GM23248 (cell line): ENCODE measurements at regions not wholly inside any gene's neighbourhood (a gene's known extent, or its start where the extent isn't known, plus 50 kb on each side); places are given as distances from the start of the nearest gene placed in this dataset.
"Not testable (repeated sequence)": the region's sequence is repeated elsewhere in the genome, so short reads cannot be mapped to it uniquely, and the experiment has no call there.

Experiments
- EZH2 ChIP-seq: fragments of 200-600 bp; sonication (generic); IDR thresholded peaks from 2 replicates; pipeline ENCODE4 v1.6.1; 2018; ENCODE audit warnings: antibody characterized with exemption, mild to moderate bottlenecking; ENCODE audit not compliant: insufficient read depth, poor library complexity, severe bottlenecking
- EZH2phosphoT487 ChIP-seq: fragments of 200-600 bp; sonication (generic); IDR thresholded peaks from 2 replicates; pipeline ENCODE4 v1.6.1; 2018; ENCODE audit warnings: antibody characterized with exemption, moderate library complexity, mild to moderate bottlenecking, low read depth; ENCODE audit not compliant: insufficient read depth

DNA sequence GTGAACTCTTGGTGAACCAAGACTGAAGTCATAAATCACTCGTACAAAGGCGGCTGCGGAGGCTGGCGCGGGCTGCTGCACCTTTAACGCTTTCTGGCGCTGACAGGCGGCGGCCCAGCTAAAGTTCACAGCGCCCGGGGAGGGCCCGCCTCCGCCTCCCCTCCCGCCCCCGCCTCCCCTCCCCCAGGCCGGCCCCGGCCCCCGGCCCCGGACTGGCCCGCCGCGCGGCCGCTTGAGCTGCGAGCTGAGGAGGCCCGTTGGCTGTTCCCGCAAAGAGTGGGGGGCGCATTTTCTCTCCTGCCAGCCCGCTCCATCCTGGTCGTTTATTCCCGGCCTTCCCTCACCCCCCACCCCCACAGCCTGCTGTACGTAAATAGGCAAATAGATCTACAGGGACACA lies 147.3 kb upstream of the ANKRD20A1 start:
- not testable (repeated sequence) for TF ChIP-seq EZH2, EZH2phosphoT487
